ENCODE measurements at regions not wholly inside any gene's neighbourhood (a gene's known extent, or its start where the extent isn't known, plus 50 kb on each side); places are given as distances from the start of the nearest gene placed in this dataset.
A peak's percentile ranks its signal among the peaks of the same experiment; 100 is the strongest.
"Not testable (repeated sequence)": the region's sequence is repeated elsewhere in the genome, so short reads cannot be mapped to it uniquely, and the experiment has no call there.

- DNase-seq (ENCODE audit: low spot score): no peak
Observed at GRCh38 chr13:87877477-87877876, 206.3 kb downstream of the SLITRK5 start.

- no peak for DNase-seq (ENCODE audit: low spot score)
Observed at GRCh38 chr13:87878706-87879105, 207.5 kb downstream of the SLITRK5 start.

GRCh38 chr13:87884884-87885283 is 213.7 kb downstream of the SLITRK5 start:
- DNase-seq (ENCODE audit: low spot score): peak; percentile 10

GRCh38 chr13:87887459-87888123 is 216.4 kb downstream of the SLITRK5 start:
- no peak for DNase-seq (ENCODE audit: low spot score)

GRCh38 chr13:87889254-87889653 is 218.1 kb downstream of the SLITRK5 start:
- no peak for DNase-seq (ENCODE audit: low spot score)

GRCh38 chr13:87893186-87893585 is 222.0 kb downstream of the SLITRK5 start:
- DNase-seq (ENCODE audit: low spot score): no peak

- DNase-seq (ENCODE audit: low spot score): no peak
Observed at GRCh38 chr13:87894059-87894458, 222.9 kb downstream of the SLITRK5 start.

- DNase-seq (ENCODE audit: low spot score): no peak
Observed at GRCh38 chr13:87903553-87903952, 232.4 kb downstream of the SLITRK5 start.

- no peak for DNase-seq (ENCODE audit: low spot score)
Observed at GRCh38 chr13:87906411-87906810, 235.2 kb downstream of the SLITRK5 start.

GRCh38 chr13:87907202-87907601 is 236.0 kb downstream of the SLITRK5 start:
- DNase-seq (ENCODE audit: low spot score): no peak

- DNase-seq (ENCODE audit: low spot score): no peak
Observed at GRCh38 chr13:87919956-87920355, 248.8 kb downstream of the SLITRK5 start.

- DNase-seq (ENCODE audit: low spot score): no peak
Observed at GRCh38 chr13:87923753-87924152, 252.6 kb downstream of the SLITRK5 start.

- no peak for DNase-seq (ENCODE audit: low spot score)
Observed at GRCh38 chr13:87925006-87925405, 253.8 kb downstream of the SLITRK5 start.

GRCh38 chr13:87940776-87941175 is 269.6 kb downstream of the SLITRK5 start:
- DNase-seq (ENCODE audit: low spot score): no peak

- DNase-seq (ENCODE audit: low spot score): no peak
Observed at GRCh38 chr13:87941226-87941625, 270.1 kb downstream of the SLITRK5 start.

GRCh38 chr13:87942205-87942604 is 271.0 kb downstream of the SLITRK5 start:
- no peak for DNase-seq (ENCODE audit: low spot score)

- DNase-seq (ENCODE audit: low spot score): no peak
Observed at GRCh38 chr13:87944038-87944437, 272.9 kb downstream of the SLITRK5 start.

- no peak for DNase-seq (ENCODE audit: low spot score)
Observed at GRCh38 chr13:87952377-87952776, 281.2 kb downstream of the SLITRK5 start.

- DNase-seq (ENCODE audit: low spot score): no peak
Observed at GRCh38 chr13:87953381-87953780, 282.2 kb downstream of the SLITRK5 start.

GRCh38 chr13:87954091-87954490 is 282.9 kb downstream of the SLITRK5 start:
- DNase-seq (ENCODE audit: low spot score): no peak

- no peak for DNase-seq (ENCODE audit: low spot score)
Observed at GRCh38 chr13:87961546-87961945, 290.4 kb downstream of the SLITRK5 start.

GRCh38 chr13:87972568-87972967 is 301.4 kb downstream of the SLITRK5 start:
- no peak for DNase-seq (ENCODE audit: low spot score)

- no peak for DNase-seq (ENCODE audit: low spot score)
Observed at GRCh38 chr13:87975035-87975434, 303.9 kb downstream of the SLITRK5 start.

GRCh38 chr13:87976650-87977049 is 305.5 kb downstream of the SLITRK5 start:
- not testable (repeated sequence) for DNase-seq (ENCODE audit: low spot score)

All from SW480 (cell line).